ENCODE measurements at regions not wholly inside any gene's neighbourhood (a gene's known extent, or its start where the extent isn't known, plus 50 kb on each side); places are given as distances from the start of the nearest gene placed in this dataset.

- Histone ChIP-seq H3K27me3 (no peaks in the 10 kb centered on the region), H3K4me3 (no peak overlapping the region), H3K9me3 (peaks cover 0 to 13% of the 10 kb centered on the region in 2 donors), H3K27ac (no peak overlapping the region), H3K4me1 (no peaks in the 10 kb centered on the region), H3K36me3 (no peaks in the 10 kb centered on the region)
- no peak for DNase-seq (ENCODE audit: low spot score)
- TF ChIP-seq CTCF (IDR thresholded peaks at IDR 0.05): no peak
These were observed 150.0 kb upstream of the KIF2A start for GRCh38 chr5:62155988-62156387.

- no peak overlapping the region for H3K4me3 ChIP-seq
- no peaks in the 10 kb centered on the region for H3K36me3 ChIP-seq
- no peaks in the 10 kb centered on the region for H3K27me3 ChIP-seq
- DNase-seq (ENCODE audit: low spot score): no peak
- H3K27ac ChIP-seq: no peak overlapping the region
- TF ChIP-seq CTCF (IDR thresholded peaks at IDR 0.05): no peak
- no peaks in the 10 kb centered on the region for H3K9me3 ChIP-seq
- no peaks in the 10 kb centered on the region for H3K4me1 ChIP-seq
These were observed 138.4 kb upstream of the KIF2A start for GRCh38 chr5:62167561-62168057.

- Histone ChIP-seq H3K27ac (no peak overlapping the region), H3K9me3 (no peaks in the 10 kb centered on the region), H3K27me3 (no peaks in the 10 kb centered on the region), H3K4me3 (no peak overlapping the region), H3K36me3 (no peaks in the 10 kb centered on the region), H3K4me1 (no peaks in the 10 kb centered on the region)
- DNase-seq (ENCODE audit: low spot score): no peak
- TF ChIP-seq CTCF (IDR thresholded peaks at IDR 0.05): no peak
These were observed 137.3 kb upstream of the KIF2A start for GRCh38 chr5:62168506-62169281.

- Histone ChIP-seq H3K4me1 (no peaks in the 10 kb centered on the region), H3K27ac (no peak overlapping the region), H3K36me3 (no peaks in the 10 kb centered on the region), H3K9me3 (no peaks in the 10 kb centered on the region), H3K4me3 (no peak overlapping the region), H3K27me3 (no peaks in the 10 kb centered on the region)
- TF ChIP-seq CTCF (IDR thresholded peaks at IDR 0.05): no peak
- DNase-seq (ENCODE audit: low spot score): no peak
These were observed 127.7 kb upstream of the KIF2A start for GRCh38 chr5:62178258-62178657.

GRCh38 chr5:62182802-62183201 is 123.2 kb upstream of the KIF2A start:
- Histone ChIP-seq H3K9me3 (no peaks in the 10 kb centered on the region), H3K4me3 (no peak overlapping the region), H3K4me1 (no peaks in the 10 kb centered on the region), H3K36me3 (no peaks in the 10 kb centered on the region), H3K27ac (no peak overlapping the region), H3K27me3 (no peaks in the 10 kb centered on the region)
- TF ChIP-seq CTCF (IDR thresholded peaks at IDR 0.05): no peak
- no peak for DNase-seq (ENCODE audit: low spot score)

GRCh38 chr5:62183727-62184126 is 122.3 kb upstream of the KIF2A start:
- H3K27me3 ChIP-seq: no peaks in the 10 kb centered on the region
- no peak overlapping the region for H3K4me3 ChIP-seq
- no peak overlapping the region for H3K27ac ChIP-seq
- no peak for TF ChIP-seq CTCF (IDR thresholded peaks at IDR 0.05)
- H3K9me3 ChIP-seq: no peaks in the 10 kb centered on the region
- no peak for DNase-seq (ENCODE audit: low spot score)
- no peaks in the 10 kb centered on the region for H3K36me3 ChIP-seq
- no peaks in the 10 kb centered on the region for H3K4me1 ChIP-seq
